ENCODE measurements at regions not wholly inside any gene's neighbourhood (a gene's known extent, or its start where the extent isn't known, plus 50 kb on each side); places are given as distances from the start of the nearest gene placed in this dataset.

GRCh38 chr14:22381408-22381760 is 207.6 kb downstream of the DAD1 start:
- TF ChIP-seq POLR2A (IDR thresholded peaks at IDR 0.05) (no peak), CTCF (IDR thresholded peaks at IDR 0.05 in 4 of 5, conservative IDR thresholded peaks at IDR 0.05 in 1 of 5) (no peak)
